HL-60 (cell line): ENCODE measurements at regions not wholly inside any gene's neighbourhood (a gene's known extent, or its start where the extent isn't known, plus 50 kb on each side); places are given as distances from the start of the nearest gene placed in this dataset.

Source experiments
- GABPA ChIP-seq: IDR thresholded peaks from 2 replicates; pipeline ENCODE4 v1.6.1; 2012; ENCODE audit warnings: low read depth
- TF ChIP-seq, protein P1 (sequence below): IDR thresholded peaks from one replicate; pipeline ENCODE4 v1.5.1; 2011; ENCODE audit warnings: low read length, control low read depth, inconsistent platforms; ENCODE audit not compliant: insufficient read depth

DNA sequence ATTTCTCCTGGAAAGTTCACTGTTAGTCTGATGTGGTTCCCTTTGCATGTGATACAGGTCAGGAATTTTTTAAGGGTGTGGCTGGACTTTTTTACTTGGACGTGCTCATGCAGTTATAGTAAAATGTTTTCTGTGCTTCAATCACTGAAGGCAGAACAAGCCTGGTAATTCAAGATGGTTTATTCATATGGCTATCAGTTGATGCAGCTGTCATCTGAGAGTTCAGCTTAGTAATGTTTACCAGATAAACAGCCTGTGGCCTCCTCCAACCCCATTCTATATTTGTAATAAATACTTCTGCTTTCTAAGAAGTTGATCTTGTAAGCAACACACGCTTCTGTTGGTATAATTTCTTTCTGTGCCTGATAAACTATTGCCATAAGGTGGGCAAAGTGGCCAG lies 2105.9 kb downstream of the ARAP2 start:
- TF ChIP-seq, protein P1, sequence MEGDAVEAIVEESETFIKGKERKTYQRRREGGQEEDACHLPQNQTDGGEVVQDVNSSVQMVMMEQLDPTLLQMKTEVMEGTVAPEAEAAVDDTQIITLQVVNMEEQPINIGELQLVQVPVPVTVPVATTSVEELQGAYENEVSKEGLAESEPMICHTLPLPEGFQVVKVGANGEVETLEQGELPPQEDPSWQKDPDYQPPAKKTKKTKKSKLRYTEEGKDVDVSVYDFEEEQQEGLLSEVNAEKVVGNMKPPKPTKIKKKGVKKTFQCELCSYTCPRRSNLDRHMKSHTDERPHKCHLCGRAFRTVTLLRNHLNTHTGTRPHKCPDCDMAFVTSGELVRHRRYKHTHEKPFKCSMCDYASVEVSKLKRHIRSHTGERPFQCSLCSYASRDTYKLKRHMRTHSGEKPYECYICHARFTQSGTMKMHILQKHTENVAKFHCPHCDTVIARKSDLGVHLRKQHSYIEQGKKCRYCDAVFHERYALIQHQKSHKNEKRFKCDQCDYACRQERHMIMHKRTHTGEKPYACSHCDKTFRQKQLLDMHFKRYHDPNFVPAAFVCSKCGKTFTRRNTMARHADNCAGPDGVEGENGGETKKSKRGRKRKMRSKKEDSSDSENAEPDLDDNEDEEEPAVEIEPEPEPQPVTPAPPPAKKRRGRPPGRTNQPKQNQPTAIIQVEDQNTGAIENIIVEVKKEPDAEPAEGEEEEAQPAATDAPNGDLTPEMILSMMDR = no peak
- no peak for TF ChIP-seq GABPA
